GF-D8 (cell line): ENCODE measurements at regions not wholly inside any gene's neighbourhood (a gene's known extent, or its start where the extent isn't known, plus 50 kb on each side); places are given as distances from the start of the nearest gene placed in this dataset.

Experiments
- DNase-seq: peaks from one replicate; lab custom pipeline; 2025; lab: John Stamatoyannopoulos, UW

- no peak for DNase-seq
Measured at GRCh38 chr13:34467450-34468083, 474.5 kb upstream of the NBEA start.

DNA sequence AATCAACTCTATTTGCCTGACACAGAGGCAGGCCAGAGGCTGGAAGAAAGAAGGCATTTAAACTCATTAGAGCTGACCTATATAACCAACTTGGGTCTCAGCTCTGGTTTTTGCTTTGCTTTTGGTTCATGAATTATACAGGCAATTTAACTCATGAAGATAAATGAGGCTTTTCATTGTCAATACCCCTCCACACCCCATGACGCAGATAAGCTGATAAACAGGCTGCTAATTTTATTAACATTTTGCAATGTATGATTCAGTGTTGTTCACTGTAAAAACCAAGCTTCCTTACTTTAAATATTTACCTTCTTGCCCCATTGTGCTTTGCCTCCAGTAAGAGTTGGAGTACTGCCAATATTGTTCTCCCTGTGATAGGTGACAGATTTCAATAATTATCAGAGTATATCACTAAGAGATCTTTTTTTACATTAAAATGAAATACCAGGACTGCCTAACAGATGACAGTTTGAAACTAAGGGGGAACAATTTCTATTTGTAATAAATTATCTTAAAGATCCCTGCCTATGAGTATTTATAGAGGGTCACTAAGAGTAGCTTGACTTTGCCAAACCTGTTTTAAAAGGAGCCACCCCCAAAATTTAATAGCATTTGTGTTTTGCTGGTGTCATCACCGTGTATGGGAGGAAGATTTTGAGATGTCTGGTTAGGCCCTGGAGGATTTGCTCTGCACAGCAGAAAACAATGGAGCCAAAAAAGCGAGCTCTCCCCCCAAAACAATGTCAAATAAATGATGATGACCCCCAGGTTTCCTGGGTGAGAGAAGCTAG lies 472.7 kb upstream of the NBEA start:
- DNase-seq: no peak

DNA sequence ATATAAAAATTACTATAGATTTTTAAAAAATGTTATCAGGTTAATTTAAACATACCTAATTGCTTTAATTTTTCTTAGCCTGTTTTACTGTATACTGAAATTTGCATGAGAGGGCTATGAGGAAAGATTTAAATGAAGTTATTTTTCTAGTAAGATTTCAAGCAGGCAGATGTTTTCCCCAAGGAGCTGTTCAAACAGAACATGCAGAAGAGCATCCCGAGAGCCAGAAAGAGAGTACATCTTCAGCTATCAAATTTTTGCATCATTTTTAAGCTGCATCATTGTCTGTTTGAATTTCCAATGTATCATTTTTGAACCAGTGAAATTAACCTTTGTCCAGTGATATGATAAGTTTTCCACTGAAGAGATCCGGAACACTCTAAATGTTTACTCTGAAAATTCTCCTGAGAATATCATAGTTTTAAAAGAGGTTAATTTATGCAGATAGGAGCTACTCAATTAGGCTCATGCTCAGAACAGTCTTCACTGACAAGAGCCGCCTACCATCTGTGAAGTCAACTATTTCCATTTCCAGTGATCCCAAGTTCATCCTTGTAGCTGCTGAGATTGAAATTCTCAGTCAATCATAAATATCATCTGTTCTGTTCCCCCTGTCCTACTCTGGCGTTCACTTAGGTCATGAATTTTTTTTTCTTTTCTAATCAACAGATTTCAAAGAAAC lies 467.7 kb upstream of the NBEA start:
- DNase-seq: no peak

DNA sequence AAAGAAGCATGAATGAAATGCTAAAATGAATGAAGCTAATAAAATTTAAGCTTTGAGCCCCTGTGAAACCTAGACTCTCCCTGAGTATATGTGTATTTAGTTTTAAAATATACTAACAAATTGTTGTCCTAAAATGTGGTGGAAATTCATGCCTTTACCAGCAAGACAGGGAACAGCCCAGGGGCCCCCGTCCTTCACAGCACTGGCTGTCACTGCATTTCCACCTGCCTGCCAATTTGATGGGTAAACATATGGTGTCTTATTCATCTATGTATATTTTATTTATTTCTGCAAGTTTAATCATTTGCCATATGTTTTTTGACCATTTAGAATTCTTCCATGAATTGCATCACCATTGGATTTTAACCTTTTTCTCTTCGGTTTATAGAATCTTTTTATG lies 463.7 kb upstream of the NBEA start:
- DNase-seq: no peak

DNA sequence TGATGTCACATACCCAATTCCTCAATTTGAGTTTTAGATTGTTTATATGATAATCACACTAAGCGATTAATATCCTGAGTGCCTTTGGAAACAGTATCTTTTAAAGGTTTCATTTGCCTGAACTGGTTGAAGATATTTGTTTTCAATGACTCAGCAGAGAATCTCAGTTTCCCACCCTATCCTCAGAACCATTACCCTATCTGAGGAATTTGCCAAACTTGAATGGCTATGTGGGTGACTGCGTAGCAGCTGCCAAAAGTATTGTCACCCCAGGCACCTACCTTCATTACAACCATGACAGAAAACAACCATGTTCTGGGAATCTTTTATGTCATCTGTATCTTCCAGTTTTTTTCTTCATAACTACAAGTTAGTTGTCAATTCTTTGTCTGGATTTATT lies 440.1 kb upstream of the NBEA start:
- no peak for DNase-seq

DNA sequence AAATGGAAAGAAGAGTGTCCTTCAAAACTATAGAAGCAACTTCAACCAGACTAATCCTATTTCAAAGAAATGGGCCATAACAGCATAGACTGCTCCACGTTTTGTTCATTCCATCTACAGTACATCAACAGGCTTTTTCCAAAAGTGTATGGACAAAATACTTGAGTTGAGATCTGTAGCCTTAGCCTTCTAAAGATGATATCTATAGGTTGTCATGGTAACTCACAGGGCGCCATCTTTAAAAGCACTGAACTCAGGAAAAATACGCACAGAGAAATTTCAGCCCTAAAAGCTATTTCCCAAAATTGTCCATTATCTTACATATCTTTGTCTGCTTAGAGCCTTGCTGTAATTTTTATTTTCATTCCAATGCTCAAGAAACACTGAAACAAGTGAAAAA lies 439.4 kb upstream of the NBEA start:
- DNase-seq: no peak

DNA sequence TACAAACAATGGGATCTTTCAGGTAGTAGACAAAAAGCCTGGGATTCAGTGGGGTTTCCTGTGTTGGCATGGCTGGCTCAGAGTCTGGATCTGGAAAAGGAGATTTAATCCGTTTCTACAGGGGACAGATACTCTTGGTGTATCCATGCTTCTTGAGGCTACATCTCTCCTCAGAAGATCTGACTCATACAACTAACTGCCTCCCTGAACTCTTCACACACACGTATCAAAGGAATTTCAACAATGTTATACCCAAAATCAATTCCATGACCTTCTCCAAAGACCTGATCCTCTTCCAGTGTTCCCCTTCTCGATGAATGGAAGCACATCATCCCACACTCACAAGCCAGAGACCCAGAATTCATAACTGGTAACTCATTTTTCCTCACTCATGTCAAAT lies 435.3 kb upstream of the NBEA start:
- DNase-seq: no peak

- DNase-seq: no peak
Measured at GRCh38 chr13:34507630-34508029, 434.4 kb upstream of the NBEA start.

GRCh38 chr13:34512817-34513216 lies 429.3 kb upstream of the NBEA start:
- no peak for DNase-seq

- DNase-seq: no peak
Measured at GRCh38 chr13:34513526-34513925, 428.5 kb upstream of the NBEA start.

- no peak for DNase-seq
Measured at GRCh38 chr13:34515201-34515600, 426.9 kb upstream of the NBEA start.

DNA sequence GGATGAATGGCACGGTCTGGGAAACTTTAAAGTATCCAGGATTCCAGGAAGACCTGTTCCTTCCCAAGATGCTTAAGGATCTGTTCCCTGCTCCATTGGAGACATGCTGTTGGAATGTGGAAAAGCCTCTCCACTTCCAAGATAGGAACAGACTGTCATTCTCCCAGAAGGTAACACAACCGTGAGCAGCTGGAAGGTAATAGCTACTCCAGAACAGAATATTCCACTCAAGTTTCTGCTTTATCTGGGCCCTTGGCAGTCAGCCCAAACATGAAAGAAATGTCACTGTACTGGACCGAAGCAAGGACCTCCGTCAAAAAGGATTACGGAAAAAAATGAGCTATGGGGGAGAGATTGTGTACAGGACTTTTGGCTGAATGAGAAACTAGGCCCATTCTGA lies 420.9 kb upstream of the NBEA start:
- DNase-seq: no peak

- no peak for DNase-seq
Measured at GRCh38 chr13:34522808-34523207, 419.3 kb upstream of the NBEA start.

GRCh38 chr13:34523406-34523805 lies 418.7 kb upstream of the NBEA start:
- DNase-seq: no peak

GRCh38 chr13:34533941-34534340 lies 408.1 kb upstream of the NBEA start:
- DNase-seq: no peak

DNA sequence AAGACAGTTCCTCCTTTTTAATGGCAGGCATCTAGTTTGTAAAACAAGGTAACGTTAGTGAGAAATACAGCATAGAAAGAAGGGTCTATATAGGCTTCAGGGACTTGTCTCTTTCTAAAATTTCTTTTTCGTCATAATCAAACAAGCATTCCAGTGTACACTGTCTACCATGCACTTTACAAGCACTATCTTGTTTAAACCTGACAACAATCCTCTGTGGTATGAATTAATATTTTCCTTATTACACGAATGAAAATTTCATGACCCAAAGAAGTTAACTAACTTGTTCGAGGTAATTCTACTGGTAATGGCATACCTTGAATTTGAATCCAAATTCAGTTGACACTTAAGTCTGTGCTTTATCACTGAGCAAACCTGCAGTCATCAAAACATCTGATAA lies 399.7 kb upstream of the NBEA start:
- DNase-seq: no peak

- DNase-seq: no peak
Measured at GRCh38 chr13:34543836-34544235, 398.2 kb upstream of the NBEA start.

- DNase-seq: no peak
Measured at GRCh38 chr13:34545461-34545860, 396.6 kb upstream of the NBEA start.

DNA sequence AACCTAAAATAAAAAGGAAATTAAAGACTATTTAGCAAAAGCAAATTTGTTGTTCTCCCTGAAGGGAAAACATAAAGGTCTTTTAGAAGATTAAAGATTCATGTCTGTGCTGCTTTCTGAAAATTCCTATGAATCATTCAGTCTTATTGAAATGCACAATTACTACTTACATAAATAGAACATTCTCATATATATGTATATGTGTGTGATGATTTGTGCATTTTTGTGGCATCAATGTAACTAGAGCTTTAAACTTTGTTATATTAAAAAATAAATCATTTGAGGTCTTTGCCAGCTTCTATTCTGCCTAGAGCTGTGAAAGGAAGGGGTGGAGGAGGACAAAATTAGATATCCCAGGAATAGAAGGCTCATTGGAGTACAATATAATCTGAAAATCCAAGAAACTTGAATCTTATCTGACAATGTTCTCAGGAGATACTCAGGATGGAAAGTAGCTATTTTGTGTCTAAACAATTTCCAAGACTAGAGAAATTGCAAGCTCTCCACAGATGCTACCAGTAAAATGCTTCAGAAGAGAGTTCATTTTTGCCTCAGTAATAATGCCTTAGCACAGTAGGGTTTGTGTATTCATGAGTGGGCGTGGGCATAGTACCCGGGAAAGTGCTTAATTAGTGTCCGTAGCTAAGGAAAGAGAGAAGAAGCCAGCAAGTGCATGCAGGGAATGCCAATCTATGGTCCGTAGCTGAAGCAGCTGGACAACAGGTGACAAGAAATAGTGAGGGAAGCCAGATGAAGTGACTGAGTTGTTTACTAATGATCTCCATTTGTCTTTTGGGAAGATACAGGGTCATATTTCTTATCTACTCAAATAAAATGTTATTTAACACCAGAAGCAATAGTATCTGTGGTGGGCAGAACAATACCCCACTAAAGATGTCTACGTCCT lies 395.5 kb upstream of the NBEA start:
- no peak for DNase-seq

GRCh38 chr13:34547929-34548328 lies 394.1 kb upstream of the NBEA start:
- no peak for DNase-seq

GRCh38 chr13:34553376-34553775 lies 388.7 kb upstream of the NBEA start:
- DNase-seq: no peak

GRCh38 chr13:34555988-34556387 lies 386.1 kb upstream of the NBEA start:
- no peak for DNase-seq
